ENCODE measurements at regions not wholly inside any gene's neighbourhood (a gene's known extent, or its start where the extent isn't known, plus 50 kb on each side); places are given as distances from the start of the nearest gene placed in this dataset.

DNA sequence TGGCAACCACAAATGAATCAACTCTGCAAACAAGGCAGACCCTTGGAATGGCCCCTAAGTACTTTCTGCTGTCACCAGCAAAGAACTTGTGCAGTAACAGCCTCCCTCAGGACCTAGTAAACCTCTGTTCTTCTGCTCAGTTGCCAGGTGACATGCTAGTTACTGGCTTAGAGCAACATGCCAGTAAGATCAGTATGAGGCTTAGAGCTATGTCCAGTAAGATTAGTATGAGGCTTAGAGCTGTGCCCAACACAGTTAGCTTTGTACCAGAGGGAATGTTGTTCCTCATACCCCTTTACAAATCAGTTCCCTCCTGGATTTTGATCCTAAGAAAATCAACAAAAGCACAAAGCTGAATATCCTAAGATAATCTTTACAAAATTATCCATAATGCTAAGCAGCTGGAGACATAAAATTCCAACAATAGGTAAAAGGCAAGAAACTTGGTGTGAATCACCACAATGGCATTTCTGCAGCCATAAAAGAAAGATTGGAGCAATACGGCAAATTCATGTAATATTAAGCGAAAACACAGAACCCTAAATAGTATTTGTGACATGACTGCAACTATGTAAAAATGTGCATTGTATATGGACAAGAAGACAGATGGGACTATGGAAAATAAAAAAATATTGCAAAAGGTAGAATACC, 107.3 kb upstream of the LPP start:
- no peak for DNase-seq

DNA sequence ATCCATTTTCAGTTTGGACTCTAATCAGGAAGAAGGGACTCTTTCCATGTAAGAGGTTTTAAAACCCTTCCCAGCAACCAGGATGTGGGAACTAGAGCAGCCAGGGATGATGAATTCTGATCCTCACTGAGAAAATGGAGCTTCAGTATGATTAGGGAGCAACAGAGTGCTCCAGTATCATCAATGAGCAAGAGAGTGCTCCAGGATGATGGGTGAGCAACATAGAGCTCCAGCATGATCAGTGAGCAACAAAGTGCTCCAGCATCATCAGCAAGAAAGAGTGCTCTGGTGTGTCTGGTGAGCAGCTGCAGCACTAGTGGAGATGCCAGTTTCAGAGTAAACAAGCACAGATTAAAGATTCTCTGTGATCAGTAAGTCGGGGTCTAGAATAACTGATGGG, 106.4 kb upstream of the LPP start:
- no peak for DNase-seq

DNA sequence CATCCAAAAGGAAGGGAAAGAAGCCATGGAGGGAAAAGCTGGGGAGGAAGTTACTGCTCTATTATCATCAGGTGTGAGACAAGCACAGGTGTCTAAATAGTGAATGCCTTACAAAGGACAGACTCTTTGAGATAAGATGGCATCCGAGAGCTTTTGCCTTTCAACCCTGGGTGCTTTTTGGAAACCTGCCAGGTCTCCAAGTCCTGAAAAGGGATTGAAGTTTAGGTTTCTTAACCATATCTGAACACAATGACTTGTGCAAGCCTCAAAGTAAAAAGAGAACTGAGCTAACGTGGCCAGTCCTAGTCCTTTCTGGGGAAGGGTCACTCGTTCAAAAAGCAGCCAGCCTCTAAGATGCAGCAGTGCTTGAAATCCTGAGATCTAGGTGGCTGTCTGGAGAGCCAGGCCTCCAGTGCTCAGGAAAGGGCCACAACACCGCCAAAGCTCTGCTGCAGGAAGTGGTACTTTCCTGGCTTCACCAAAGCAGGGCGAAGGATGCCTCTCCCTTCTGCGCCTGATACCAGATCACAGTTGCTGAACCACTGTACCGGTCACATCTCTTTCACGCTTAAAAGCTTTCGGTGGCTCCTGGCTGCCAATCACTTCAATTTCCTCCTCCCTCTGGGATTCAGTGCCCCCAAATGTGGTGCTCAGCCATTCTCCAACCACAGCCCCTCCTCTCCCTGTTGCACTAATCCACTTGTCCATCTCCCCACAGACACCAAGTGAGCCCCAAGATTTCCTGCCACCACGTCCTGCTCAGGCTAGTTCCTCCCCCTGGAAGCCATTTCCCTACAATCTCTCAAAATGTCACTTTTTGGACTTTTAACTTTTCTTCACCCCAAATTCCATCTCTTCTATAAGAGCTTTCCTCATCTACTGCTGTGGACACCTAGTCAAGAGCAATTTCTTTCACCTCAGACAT, 104.1 kb upstream of the LPP start:
- DNase-seq, result no peak

DNA sequence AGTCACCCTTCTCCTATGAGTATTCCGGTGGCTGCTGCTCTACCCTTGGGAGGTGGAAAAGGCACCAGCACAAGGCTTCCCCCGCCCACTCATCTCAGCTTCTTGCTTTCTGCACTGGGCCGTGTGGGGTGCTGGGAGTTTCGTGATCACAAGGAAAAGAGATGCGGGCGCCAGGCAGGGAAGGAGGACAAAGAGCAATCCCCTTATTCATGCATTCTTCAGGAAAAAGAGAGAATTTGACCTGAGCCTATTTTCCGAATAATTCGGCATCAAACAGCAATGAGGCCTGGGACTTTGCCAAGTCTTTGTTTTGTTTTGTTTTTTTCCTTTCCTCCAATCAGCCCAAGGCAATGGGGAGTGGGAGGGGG, 102.2 kb upstream of the LPP start:
- DNase-seq, result no peak

DNA sequence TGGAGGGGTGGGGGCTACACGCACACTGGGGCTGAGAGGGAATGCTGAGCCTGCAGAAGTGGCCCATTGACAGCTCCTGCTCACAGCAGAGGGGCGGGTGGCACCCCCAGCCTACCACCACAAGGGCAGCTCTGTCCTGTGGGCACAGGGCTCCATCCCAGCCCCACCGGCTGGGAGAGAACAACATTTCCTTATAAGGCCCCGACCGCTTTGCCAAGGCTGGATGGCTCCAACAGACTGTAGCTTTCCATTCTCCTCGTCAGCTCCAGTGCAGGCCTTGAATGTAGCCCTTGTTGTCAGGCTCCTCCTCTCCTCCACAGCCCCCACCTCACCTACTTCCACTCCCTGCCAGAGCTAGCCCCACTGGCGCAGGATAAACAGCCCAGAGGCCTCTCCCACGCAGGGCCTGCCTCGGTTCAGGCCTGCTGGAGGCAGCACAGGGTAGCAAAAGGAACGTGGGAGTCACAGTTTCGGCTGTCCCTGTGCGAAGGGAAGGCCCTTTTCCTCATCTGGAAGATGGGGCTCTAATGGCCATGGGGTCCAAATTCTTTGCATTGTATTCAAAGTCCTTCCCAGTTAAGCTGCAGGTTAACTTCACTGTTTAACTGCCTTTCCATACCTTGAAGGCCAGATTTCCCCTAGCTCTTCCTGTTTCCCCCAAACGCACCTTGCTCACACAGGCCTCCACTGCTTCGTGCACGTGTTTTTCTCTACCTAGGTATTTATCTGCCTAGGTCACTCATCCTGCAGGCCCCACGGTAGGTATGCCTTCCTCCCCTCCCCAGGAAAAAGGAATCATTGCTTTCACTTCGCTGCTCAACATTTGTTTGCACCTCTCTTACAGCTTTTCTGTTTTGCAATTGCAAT, 101.6 kb upstream of the LPP start:
- peak; percentile 90 for DNase-seq

DNA sequence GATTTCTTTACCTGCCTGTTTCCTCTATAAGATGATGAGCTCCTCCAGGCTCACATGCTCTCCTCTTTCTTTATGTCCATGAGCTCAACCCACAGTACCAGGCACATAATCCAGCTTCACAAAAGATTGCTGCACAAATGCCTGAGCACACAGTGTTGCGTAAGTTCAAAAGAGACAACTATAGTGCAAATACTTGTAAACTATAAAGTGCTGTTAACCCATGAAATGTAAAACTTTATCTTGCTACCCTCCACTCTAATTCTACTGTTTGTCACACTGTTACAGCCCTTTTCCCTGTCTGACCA, 101.0 kb upstream of the LPP start:
- no peak for DNase-seq

DNA sequence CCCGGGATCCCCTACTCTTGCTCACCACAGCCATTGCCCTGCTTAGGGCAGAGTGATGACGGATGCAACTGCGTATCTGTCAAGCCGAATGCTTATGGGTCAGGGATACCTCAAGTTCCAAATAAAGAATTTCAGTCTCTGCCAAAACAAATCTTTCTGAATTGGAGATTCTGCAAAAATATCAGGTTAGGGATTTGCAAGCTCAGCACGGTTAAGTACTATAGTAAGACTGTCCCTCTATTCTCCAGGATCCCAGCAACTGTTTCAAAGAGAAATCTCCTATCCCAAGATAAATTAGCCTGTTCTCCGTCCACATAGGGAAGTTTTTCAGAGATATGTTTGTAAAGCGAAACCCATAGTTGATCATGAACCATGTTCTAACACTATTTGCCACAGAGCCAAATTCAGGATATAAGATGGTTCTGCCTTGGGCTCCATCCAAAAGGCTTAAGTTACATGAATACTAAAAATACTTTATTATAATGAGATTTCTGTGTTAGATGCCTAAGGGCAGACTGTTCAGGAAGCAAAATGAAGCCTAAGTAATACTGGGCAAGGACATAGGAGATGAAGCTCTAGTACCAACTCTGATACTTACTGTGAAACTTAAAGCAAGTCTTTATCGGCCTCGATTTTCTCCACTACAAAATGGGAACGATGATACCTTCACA, 100.1 kb upstream of the LPP start:
- no peak for DNase-seq

DNA sequence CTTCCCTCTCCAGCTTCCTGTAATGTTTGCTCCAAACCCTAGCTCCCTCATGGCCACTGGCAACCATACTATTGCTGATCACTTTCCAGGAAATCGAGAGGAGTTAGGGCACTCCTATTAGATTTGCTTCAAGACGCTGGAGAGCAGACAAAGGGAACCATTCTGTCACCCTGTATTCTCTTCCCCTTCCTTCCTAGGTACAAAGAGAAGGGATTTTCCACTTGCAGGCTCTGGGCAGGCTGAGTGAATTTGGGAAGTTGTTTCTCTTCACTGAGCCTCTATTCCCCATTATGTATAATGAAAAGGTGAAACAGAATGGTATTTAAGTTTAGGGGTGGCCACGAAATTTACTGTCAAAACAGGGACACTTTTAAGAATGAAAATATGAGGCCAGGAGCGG, 99.4 kb upstream of the LPP start:
- DNase-seq, result no peak

DNA sequence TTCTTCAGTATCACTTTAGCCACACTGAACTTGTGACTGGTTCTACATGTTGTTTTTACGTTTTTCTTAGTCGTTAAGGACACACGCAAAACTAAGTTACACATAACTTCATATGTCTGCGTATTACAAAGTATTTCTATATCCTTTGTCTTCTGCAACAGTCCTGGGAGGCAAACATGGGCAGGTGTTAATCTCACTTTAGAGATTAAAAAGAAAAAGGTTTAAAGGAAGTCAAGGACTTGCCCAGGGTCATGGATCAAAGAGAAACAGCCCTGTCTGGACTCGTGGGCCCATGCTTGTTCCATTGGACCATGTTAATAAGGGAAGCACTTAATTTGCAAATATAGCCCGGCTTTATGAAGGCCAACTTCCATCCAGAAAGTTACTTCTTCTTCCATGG, 98.6 kb upstream of the LPP start:
- DNase-seq, result no peak

DNA sequence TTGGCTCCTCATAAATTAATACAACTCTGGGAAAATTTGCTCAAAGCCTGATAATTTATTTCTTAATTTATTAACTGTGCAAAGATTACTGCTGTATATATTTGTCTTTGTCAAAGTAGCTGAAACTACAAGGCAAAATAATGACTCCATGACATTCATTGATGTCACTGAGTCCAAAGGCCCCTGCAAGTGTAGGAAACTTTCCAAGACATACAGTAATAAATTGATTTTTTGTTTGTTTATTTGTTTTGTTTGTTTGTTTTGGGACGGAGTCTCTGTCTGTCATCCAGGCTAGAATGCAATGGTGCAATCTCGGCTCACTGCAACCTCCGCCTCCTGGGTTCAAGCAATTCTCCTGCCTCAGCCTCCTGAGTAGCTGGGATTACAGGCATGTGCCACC, 96.8 kb upstream of the LPP start:
- no peak for DNase-seq

DNA sequence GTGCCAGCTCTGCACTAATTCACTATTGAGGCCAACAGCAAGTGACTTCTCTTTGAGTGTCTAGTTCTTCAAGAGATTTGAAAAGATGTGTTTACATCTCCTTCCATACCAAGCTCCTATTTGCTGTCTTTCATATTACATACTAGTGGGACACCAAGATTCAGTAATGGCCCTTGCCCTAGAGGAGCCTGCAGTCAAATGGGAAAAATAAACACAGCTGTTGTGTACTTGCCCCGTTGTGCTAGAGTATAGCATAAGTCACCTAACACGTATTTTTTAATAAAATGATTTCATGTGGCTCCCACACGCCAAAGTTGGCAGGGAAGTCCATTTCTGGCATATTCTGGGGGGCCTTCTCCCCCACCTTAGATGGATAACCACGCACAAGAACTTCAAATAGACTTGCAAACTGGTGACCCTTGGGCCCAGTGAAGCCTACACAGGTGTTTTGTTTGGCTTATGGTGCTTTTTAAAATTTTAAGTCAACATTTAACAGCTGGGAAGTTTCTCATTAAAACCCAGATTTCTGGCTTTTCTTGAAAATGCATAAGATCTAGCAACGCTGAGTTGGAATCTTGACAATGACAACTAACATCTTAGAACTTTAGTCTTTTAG, 95.3 kb upstream of the LPP start:
- no peak for DNase-seq

DNA sequence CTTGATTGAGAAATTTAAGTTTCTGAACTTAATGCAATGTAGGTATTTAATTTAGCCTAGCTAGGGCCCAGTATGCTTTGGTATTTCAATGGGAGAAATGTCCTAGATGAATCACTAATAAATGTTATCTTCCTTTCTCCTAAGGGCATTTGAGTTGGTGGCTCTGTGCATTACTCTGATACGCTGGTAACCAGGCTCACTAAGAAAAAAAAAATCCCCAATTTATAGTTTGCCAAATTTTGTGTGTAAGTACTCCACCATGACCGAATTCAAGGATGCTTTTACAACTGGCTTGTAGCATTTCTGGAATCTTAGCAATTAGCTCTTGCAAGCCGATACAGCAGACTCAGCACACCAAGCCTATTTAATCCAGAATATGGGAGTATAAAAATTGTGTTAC, 94.6 kb upstream of the LPP start:
- no peak for DNase-seq

DNA sequence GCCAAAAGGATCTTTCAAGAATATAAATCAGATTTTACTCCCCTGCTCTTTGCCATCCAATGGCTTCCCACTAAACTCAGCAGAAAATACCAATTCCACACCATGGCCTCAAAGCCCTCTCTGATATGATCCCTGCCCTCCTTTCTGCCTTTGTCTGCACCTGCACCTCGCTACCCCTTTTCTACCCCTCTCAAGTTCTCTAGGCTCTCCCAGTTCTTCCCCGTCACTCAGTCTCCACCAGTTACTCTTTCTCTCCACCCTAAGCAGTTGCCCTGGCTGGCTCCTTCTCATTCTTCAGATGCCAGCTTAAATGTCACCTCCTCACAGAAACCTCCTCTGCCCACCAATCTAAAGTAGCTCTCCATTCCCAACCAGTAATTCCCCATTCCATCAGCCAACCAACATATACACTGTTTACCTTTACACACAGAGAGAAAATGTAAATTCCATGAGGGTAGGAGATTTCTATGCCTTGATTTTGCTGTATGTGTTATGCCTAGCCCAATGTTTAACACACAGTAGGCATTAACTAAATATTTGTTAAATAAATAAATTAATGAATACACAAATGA, 93.6 kb upstream of the LPP start:
- DNase-seq, result no peak

DNA sequence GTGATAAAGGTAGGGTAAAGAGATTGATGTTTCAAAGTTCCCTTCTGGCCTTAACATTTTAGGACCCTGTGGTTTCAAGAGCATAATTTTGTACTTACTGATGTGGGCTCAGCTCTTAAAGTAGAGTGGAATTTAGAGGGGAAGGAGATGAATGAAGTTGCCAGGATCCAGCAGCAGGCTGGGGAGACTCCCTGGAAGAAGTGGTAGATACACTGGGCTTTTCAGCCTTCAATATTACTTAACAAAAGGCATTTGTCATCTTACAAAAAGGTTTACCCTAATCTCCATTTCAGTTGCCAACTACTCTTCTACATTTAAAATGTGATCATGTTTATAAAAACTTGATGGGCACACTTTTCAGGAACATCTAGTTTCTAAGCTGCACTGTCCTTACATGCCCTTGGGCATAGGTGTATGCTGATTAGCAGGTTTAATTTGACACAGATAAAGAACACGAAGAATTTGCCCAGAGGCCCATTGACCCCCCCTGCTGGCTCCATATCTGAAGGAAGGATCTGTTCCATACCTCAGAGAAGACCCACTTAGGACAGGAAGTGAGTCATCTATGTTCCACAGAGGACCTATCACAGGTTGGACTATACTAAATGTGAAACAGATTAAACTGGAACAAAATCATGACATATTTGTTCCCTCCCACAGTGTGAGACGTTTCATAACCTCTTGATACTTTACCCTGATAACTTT, 93.0 kb upstream of the LPP start:
- no peak for DNase-seq

DNA sequence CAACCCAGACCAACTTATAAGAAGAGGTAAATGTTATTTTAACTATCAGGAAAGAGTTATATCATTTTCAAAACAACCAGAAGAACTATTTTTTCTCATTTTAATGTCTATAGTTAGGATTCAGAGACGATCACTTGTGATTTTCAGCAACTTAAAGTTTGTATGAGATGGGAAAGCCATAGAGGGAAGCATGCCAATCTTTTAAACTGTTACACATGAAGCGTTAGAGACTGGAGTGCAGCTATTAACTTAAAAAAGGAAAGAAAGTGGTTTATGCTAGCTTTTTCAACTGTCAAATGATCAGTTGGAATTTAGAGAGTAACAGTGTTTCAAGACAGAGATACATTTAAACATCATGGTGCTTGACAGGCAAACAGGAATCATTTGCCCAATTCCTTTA, 91.7 kb upstream of the LPP start:
- no peak for DNase-seq

DNA sequence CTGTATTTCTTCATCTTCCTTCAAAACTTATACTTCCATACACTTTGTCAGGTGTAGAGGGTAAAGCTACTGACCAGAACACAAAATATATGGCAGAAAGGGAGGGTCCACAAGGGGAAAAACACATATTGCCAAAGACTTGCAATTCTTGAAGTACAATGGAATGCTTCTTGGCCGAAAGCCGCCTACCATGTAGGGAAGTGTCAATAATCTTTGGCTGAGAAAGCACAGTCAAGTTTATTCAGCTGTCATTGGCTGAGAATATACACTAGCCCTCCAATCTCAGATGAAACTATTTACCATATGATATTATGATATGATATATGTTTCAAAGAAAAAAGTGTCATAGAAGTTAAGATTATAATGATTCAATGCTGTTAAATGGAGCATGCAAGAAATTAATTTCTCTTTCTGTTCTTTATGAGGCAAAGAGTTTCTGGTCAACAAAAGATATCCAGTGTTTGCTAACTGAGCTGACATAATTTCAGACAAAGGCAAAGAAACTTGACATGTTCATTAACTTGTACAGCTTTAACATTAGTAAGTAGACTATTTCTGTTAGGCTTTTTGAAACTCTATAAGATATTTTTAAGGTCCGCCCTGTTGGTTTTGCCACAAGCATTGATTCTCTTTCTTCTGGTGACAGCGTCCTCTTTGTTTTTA, 89.0 kb upstream of the LPP start:
- DNase-seq, result no peak

DNA sequence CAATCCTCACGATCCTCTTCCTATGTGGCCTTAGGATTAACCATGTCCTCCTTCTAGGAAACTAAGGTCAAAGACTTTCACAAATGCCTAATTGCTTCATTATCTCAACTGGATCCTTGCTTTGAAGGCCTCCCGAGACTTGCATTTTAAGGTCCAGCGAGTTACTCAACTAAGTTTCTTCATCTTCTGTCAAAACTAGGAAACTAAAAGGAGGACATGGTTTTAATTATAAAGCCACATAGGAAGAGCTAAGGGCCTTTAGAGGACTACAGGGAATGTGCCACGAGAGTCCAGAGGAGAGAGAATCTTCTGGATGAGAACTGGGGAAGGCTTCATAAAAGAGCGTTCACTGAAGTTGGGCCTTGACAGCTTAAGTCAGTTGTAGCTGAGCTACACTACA, 87.8 kb upstream of the LPP start:
- DNase-seq, result no peak

DNA sequence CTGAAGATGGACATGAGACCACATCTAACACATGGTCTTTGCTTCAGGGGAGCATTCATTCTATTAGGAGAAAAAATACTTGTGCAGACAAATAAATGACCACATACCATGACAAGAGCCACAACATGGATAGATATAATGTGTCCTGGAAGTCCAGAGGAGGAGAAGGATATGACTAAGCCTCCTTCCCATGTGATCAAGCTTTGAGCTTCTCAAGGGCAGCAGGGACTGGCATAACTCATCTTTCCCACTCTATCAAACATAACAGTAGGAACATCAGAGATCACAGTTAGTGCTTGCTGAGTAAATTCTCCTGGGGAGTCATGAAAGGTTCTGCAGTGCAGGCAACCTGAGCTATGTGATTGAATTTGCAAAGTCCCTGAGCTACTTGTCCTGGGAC, 86.0 kb upstream of the LPP start:
- no peak for DNase-seq

DNA sequence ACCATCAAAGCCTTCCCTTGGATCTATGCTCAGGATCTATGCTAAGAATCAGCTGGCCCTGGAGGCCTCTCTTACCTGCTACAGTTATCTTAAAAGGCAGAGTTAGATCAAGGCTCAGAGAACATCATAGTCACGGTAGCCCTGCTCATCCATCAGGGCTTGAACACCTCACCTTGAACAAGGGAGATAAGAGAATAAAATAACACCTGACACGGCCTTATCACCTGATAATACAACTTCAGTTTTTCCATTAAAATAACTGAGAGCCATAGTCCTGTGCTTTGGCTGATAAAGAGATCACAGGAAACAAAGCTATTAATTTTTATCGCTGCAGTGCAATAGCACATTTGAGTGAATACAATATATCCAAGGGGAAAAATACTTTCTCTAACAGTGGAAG, 85.6 kb upstream of the LPP start:
- DNase-seq, result no peak

DNA sequence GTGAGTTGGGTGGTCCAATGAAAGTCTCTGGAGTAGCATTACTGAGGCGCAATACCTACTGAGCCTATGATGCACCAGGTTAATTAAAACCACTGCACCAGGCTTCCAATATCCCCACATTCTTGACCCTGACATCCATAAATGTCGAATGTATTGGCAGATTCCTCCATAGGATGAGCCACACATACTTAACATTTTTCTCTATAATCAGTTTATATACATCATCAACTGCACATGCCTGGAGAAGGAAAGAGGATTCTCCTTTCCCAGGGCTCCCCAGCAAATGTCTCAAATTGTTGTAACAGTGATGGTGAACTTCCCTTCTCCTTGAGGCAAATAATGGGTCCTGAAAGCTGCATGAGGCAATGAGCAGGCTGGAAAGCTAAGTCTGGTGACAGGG, 82.3 kb upstream of the LPP start:
- DNase-seq, result no peak

DNA sequence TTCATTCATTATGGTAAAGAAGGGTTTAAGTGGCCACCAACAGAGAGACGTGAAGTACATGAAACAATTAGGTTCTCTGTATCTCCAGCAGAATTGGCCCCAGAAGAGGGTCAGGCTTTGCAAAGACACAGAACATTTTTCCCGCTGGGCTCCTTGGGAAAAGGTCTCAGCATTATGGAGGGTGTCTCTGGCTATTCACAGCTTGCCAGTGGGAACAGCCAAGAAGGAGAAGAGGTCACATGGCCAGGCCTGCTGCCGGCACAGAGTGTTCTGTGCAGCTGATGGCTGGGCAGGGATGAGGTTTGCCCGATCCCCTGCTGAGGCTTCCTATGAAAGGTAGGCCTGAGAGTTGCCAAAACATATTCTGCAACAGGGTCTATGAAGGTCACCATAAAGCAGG, 77.8 kb upstream of the LPP start:
- no peak for DNase-seq

All from left hindlimb (tissue), 1 donor.